ENCODE measurements at regions not wholly inside any gene's neighbourhood (a gene's known extent, or its start where the extent isn't known, plus 50 kb on each side); places are given as distances from the start of the nearest gene placed in this dataset.
"Not testable (repeated sequence)": the region's sequence is repeated elsewhere in the genome, so short reads cannot be mapped to it uniquely, and the experiment has no call there.

DNA sequence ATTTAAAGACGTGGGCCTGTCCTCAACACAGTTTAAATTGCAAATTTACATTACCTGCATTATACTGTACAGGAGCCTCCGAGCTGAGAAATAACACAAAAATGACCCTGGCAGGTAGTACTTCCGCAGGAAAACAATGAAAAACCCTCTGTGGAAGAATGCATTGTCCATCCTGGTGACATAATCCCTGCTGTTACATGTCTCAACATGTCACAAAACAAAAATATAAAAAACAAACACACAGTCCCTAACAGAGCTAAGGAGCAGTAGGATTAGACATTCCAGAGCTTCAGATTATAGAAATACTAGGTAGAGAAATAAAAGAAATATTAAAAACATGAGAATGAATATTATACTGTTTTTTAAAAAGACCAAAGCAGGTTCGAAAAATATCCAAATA, 359.2 kb downstream of the SRGAP2C start:
- TF ChIP-seq, protein P1, sequence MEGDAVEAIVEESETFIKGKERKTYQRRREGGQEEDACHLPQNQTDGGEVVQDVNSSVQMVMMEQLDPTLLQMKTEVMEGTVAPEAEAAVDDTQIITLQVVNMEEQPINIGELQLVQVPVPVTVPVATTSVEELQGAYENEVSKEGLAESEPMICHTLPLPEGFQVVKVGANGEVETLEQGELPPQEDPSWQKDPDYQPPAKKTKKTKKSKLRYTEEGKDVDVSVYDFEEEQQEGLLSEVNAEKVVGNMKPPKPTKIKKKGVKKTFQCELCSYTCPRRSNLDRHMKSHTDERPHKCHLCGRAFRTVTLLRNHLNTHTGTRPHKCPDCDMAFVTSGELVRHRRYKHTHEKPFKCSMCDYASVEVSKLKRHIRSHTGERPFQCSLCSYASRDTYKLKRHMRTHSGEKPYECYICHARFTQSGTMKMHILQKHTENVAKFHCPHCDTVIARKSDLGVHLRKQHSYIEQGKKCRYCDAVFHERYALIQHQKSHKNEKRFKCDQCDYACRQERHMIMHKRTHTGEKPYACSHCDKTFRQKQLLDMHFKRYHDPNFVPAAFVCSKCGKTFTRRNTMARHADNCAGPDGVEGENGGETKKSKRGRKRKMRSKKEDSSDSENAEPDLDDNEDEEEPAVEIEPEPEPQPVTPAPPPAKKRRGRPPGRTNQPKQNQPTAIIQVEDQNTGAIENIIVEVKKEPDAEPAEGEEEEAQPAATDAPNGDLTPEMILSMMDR (IDR thresholded peaks at IDR 0.05) = not testable (repeated sequence)
- TF ChIP-seq POLR2A (IDR thresholded peaks at IDR 0.05) = not testable (repeated sequence)
